ENCODE measurements at regions not wholly inside any gene's neighbourhood (a gene's known extent, or its start where the extent isn't known, plus 50 kb on each side); places are given as distances from the start of the nearest gene placed in this dataset.

DNA sequence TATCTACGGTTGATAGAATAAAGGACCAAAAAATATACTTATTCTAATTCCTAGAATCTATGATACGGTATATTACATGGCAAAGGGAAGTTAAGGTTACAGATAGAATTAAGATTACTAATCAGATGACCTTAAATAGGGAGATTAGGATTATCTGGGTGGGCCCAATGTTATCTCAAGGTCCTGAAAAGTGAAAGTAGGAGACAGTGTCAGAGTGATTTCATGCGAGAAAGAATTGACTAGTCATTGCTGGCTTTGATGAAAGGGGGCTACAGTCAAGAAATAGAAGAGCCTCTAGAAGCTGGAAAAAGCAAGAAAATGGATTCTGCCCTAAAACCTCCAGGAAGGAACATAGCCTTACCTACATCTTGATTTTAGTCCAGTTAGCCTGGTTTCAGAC, 176.9 kb upstream of the PPP1R2C start:
- no peak overlapping the region for H3K4me3 ChIP-seq (ENCODE audit: low read depth, low read length)
- in situ Hi-C loops (cut with HindIII; ENCODE audit: low sequenced_read_pairs): no loop called here
- TF ChIP-seq, protein P1, sequence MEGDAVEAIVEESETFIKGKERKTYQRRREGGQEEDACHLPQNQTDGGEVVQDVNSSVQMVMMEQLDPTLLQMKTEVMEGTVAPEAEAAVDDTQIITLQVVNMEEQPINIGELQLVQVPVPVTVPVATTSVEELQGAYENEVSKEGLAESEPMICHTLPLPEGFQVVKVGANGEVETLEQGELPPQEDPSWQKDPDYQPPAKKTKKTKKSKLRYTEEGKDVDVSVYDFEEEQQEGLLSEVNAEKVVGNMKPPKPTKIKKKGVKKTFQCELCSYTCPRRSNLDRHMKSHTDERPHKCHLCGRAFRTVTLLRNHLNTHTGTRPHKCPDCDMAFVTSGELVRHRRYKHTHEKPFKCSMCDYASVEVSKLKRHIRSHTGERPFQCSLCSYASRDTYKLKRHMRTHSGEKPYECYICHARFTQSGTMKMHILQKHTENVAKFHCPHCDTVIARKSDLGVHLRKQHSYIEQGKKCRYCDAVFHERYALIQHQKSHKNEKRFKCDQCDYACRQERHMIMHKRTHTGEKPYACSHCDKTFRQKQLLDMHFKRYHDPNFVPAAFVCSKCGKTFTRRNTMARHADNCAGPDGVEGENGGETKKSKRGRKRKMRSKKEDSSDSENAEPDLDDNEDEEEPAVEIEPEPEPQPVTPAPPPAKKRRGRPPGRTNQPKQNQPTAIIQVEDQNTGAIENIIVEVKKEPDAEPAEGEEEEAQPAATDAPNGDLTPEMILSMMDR (IDR thresholded peaks at IDR 0.05; ENCODE audit: low read depth, low read length): no peak
- DNase-seq (ENCODE audit: low read depth, low spot score): no peak

DNA sequence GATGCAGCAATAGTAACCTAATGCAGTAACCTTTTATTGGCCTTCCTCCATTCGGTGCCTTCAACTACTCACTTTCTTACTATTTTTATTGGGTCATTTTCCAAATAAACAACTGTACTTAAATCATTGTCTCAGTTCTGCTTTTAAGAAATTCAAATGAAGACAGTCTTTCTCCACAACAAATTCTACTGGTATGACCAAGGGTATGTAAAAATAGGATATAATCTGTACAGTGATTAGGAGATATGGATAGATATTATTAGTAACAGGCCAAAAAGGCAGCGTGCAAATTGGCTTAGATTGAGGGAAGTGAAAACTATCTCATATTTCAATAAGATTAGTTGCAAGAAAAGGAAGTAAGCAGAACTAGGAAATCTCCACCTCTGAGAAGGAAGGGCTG, 177.4 kb upstream of the PPP1R2C start:
- TF ChIP-seq, protein P1 (IDR thresholded peaks at IDR 0.05; ENCODE audit: low read depth, low read length): no peak
- no peak for DNase-seq (ENCODE audit: low read depth, low spot score)
- H3K4me3 ChIP-seq (ENCODE audit: low read depth, low read length): no peak overlapping the region
- in situ Hi-C loops (cut with HindIII; ENCODE audit: low sequenced_read_pairs): no loop called here

DNA sequence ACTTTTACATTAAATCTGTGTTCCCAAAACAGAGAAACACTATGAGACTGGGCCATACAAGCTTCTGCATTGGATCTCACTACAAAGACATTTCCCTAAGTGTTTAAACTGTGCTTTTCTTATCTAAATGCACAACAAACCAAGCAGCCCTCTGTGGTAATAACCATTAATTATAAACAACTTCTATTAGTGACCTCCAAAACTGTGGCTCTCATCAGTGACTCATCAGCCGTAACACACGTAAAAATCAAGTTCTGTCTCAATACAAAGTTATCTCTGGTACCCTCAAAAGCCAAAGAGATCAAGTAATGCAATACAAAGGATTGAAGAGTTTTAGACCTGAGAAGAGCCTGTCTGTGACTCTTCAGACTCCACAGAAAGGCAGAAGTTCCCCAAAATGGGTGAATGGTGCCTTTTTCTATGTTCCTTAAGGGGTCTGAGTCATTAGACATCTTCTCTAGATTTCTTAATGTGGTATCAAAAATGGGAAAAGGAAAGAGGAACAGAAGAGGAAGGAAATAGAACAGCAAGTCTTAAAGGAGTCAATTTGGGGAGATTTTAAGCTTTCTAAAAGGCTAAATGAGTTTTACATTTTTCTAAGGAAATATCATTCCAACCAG, 189.8 kb upstream of the PPP1R2C start:
- TF ChIP-seq, protein P1 (IDR thresholded peaks at IDR 0.05; ENCODE audit: low read depth, low read length): no peak
- in situ Hi-C loops (cut with HindIII; ENCODE audit: low sequenced_read_pairs): no loop called here
- H3K4me3 ChIP-seq (ENCODE audit: low read depth, low read length): no peak overlapping the region
- no peak for DNase-seq (ENCODE audit: low read depth, low spot score)

DNA sequence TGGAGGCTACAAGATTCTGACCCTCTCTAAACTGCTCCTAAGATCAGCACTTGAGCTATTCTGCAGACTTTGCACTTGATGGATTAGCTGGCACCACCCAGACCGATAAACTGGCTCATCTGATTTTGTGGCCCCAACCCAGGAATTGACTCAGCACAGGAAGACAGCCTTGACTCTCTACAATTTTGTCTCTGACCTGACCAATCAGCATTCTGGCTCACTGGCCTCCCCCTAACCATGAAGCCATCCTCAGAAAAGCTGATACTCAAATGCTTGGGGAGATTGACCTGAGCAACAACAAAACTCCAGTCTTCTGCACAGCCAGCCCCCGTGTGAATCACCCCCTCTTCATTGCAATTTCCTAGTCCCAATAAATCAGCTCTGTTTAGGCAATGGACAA, 195.4 kb upstream of the PPP1R2C start:
- H3K4me3 ChIP-seq (ENCODE audit: low read depth, low read length): no peak overlapping the region
- TF ChIP-seq, protein P1 (IDR thresholded peaks at IDR 0.05; ENCODE audit: low read depth, low read length): no peak
- in situ Hi-C loops (cut with HindIII; ENCODE audit: low sequenced_read_pairs): no loop called here
- DNase-seq (ENCODE audit: low read depth, low spot score): no peak

DNA sequence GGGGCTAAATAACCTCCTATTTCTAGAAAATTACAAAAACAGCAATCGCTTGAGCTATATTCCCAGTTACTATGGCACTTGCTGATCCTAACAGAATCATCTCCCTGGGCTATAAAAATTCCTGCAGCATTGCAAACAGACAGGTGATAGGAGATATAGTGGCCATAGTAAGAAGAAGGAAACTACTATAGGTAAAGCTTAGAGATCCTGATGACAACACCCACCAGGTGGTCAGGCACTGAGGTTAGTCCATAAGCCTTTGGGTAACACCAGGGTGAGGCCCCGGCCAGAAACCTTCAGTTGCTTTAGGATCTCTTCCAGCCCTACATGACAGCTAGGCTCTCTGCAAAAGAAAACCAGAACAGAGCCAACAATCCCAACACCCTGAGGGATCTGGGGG, 197.9 kb upstream of the PPP1R2C start:
- no peak overlapping the region for H3K4me3 ChIP-seq (ENCODE audit: low read depth, low read length)
- DNase-seq (ENCODE audit: low read depth, low spot score): no peak
- TF ChIP-seq, protein P1 (IDR thresholded peaks at IDR 0.05; ENCODE audit: low read depth, low read length): no peak

DNA sequence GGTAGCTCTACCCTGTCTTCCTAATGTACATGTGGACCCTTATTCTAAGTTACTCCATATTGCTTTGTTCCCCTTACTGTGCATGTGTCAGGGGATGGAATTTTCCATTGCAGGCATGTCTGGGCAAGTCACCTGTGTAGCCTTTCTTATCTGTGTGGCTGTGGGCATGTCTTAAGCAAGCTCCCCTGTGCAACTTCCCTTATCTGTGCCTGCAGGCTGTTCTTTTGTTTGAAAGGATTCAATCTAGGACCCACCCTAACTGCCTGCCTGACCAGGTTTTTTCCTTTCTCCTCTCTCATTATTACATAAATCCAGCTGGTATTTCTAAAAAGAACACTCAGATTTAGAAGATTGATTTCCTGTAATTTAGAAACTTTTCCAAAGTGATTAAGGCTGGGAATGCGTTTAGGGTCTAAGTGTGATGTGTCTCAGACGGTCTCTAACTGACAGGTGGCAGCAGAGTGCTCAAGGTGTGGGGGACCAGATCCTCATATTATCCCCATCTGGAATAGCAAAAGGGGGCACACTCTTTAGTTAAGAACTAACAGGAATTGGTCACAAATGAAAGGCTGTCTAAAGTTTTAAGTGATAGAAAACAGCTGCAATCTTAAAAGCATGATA, 198.9 kb upstream of the PPP1R2C start:
- H3K4me3 ChIP-seq (ENCODE audit: low read depth, low read length): no peak overlapping the region
- TF ChIP-seq, protein P1 (IDR thresholded peaks at IDR 0.05; ENCODE audit: low read depth, low read length): no peak
- in situ Hi-C loops (cut with HindIII; ENCODE audit: low sequenced_read_pairs): no loop called here
- DNase-seq (ENCODE audit: low read depth, low spot score): no peak

More for the DNA sequence above, 197.9 kb upstream of the PPP1R2C start:
- in situ Hi-C loops (cut with HindIII; ENCODE audit: low sequenced_read_pairs): no loop called here
